ENCODE measurements at regions not wholly inside any gene's neighbourhood (a gene's known extent, or its start where the extent isn't known, plus 50 kb on each side); places are given as distances from the start of the nearest gene placed in this dataset.

GRCh38 chr13:59208405-59209195, 955.1 kb downstream of the DIAPH3 start:
- Histone ChIP-seq H3K36me3 (replicated peaks in 1 of 2; ENCODE audit: control extremely low read depth in 1 of 2, control insufficient read depth in 1 of 2, extremely low read depth in 1 of 2, insufficient read depth in 2 of 2, low read length in 1 of 2) (no peaks in the 10 kb centered on the region), H3K4me1 (ENCODE audit: control insufficient read depth in 2 of 2, insufficient read depth in 2 of 2, low read length in 2 of 2) (no peaks in the 10 kb centered on the region), H4K20me1 (ENCODE audit: control insufficient read depth, insufficient read depth, low read length, poor library complexity, severe bottlenecking) (no peaks in the 10 kb centered on the region), H3K4me2 (replicated peaks; ENCODE audit: low read depth, low read length, poor library complexity, severe bottlenecking) (no peak overlapping the region), H2AFZ (ENCODE audit: insufficient read depth, low read depth, low read length, poor library complexity, severe bottlenecking) (no peak overlapping the region), H3K27me3 (replicated peaks in 1 of 4; ENCODE audit: control extremely low read depth in 1 of 4, control insufficient read depth in 3 of 4, insufficient read depth in 4 of 4, low read length in 3 of 4) (no peaks in the 10 kb centered on the region), H3K79me2 (ENCODE audit: control insufficient read depth, insufficient read depth, low read length) (no peaks in the 10 kb centered on the region), H3K4me3 (ENCODE audit: control extremely low read depth in 1 of 5, extremely low read depth in 1 of 5, insufficient read depth in 1 of 5, low read depth in 2 of 5, low read length in 4 of 5) (no peak overlapping the region), H3K27ac (ENCODE audit: low read length in 2 of 2) (no peak overlapping the region), H3K9ac (ENCODE audit: low read length) (no peak overlapping the region), H3K9me3 (ENCODE audit: control extremely low read depth in 1 of 3, control insufficient read depth in 2 of 3, insufficient read depth in 1 of 3, low read length in 2 of 3) (peaks cover 0 to 1% (median 0%) of the 10 kb centered on the region in 3 donors)
- ChIA-PET CTCF (no interaction called here), POLR2A (no interaction called here)
- DNase-seq = no peak
- no peaks in the 10 kb centered on the region for H3K4me1 Mint-ChIP-seq
- H3K9me3 Mint-ChIP-seq (ENCODE audit: insufficient read depth) = no peaks in the 10 kb centered on the region
- no peak overlapping the region for H3K4me3 Mint-ChIP-seq
- ATAC-seq (ENCODE audit: low read depth) = no peak
- intact Hi-C loops (cut with micrococcal nuclease) = no loop called here
- no peak for TF ChIP-seq CTCF (IDR thresholded peaks at IDR 0.05)
- no peak for TF ChIP-seq EZH2 (IDR thresholded peaks at IDR 0.05; ENCODE audit: borderline replicate concordance, insufficient read depth, low read depth, low read length, poor library complexity, severe bottlenecking)
- WGBS (ENCODE audit: insufficient coverage) = 100% methylated on average over 1 of the region's 6 CpGs
- no peak overlapping the region for H3K27ac Mint-ChIP-seq
- no peaks in the 10 kb centered on the region for H3K27me3 Mint-ChIP-seq

- Histone ChIP-seq H2AFZ (ENCODE audit: insufficient read depth, low read depth, low read length, poor library complexity, severe bottlenecking) (no peak overlapping the region), H3K27ac (ENCODE audit: low read length in 2 of 2) (no peak overlapping the region), H3K9me3 (ENCODE audit: control extremely low read depth in 1 of 3, control insufficient read depth in 2 of 3, insufficient read depth in 1 of 3, low read length in 2 of 3) (no peaks in the 10 kb centered on the region), H3K36me3 (replicated peaks in 1 of 2; ENCODE audit: control extremely low read depth in 1 of 2, control insufficient read depth in 1 of 2, extremely low read depth in 1 of 2, insufficient read depth in 2 of 2, low read length in 1 of 2) (no peaks in the 10 kb centered on the region), H3K9ac (ENCODE audit: low read length) (no peak overlapping the region), H3K4me2 (replicated peaks; ENCODE audit: low read depth, low read length, poor library complexity, severe bottlenecking) (no peak overlapping the region), H3K4me3 (ENCODE audit: control extremely low read depth in 1 of 5, extremely low read depth in 1 of 5, insufficient read depth in 1 of 5, low read depth in 2 of 5, low read length in 4 of 5) (no peak overlapping the region), H3K79me2 (ENCODE audit: control insufficient read depth, insufficient read depth, low read length) (no peaks in the 10 kb centered on the region), H3K27me3 (replicated peaks in 1 of 4; ENCODE audit: control extremely low read depth in 1 of 4, control insufficient read depth in 3 of 4, insufficient read depth in 4 of 4, low read length in 3 of 4) (no peaks in the 10 kb centered on the region), H4K20me1 (ENCODE audit: control insufficient read depth, insufficient read depth, low read length, poor library complexity, severe bottlenecking) (no peaks in the 10 kb centered on the region), H3K4me1 (ENCODE audit: control insufficient read depth in 2 of 2, insufficient read depth in 2 of 2, low read length in 2 of 2) (no peaks in the 10 kb centered on the region)
- WGBS (ENCODE audit: insufficient coverage) = no CpG with 5 or more reads among the region's 1 CpG
- H3K9me3 Mint-ChIP-seq (ENCODE audit: insufficient read depth) = no peaks in the 10 kb centered on the region
- DNase-seq = no peak
- no peak for ATAC-seq (ENCODE audit: low read depth)
- H3K27ac Mint-ChIP-seq = no peak overlapping the region
- TF ChIP-seq CTCF (IDR thresholded peaks at IDR 0.05) (no peak), EZH2 (IDR thresholded peaks at IDR 0.05; ENCODE audit: borderline replicate concordance, insufficient read depth, low read depth, low read length, poor library complexity, severe bottlenecking) (no peak)
- POLR2A ChIA-PET = no interaction called here
- intact Hi-C loops (cut with micrococcal nuclease) = no loop called here
- H3K4me1 Mint-ChIP-seq = no peaks in the 10 kb centered on the region
- CTCF ChIA-PET = no interaction called here
- no peak overlapping the region for H3K4me3 Mint-ChIP-seq
- H3K27me3 Mint-ChIP-seq = no peaks in the 10 kb centered on the region
These were observed 953.2 kb downstream of the DIAPH3 start for GRCh38 chr13:59210543-59210942.
